IMR-90 (cell line): ENCODE measurements at regions not wholly inside any gene's neighbourhood (a gene's known extent, or its start where the extent isn't known, plus 50 kb on each side); places are given as distances from the start of the nearest gene placed in this dataset.

Experiments
- ATAC-seq: fragments of 200-7000 bp; cut with Tn5 transposase; 2 replicates; pipeline ENCODE4 v1.9.1; 2020; ENCODE audit warnings: low read depth, mild to moderate bottlenecking, moderate library complexity
- BruUV-seq: library from RNA; stranded (reverse); fragments of 400-500 nt; replicated peaks from 2 replicates; lab custom pipeline; 2021; lab: Mats Ljungman, UMichigan
- CTCF ChIA-PET: fragments of 300-600 bp; formaldehyde crosslinking; extraction: SDS; loops from one replicate; lab custom pipeline; 2021; ENCODE audit warnings: antibody characterized with exemption; lab: Yijun Ruan, JAX
- POLR2A ChIA-PET: fragments of 300-600 bp; sonication (Branson Sonifier 250); formaldehyde crosslinking; loops from one replicate; lab custom pipeline; 2022; ENCODE audit warnings: antibody characterized with exemption; ENCODE audit not compliant: unreplicated experiment; lab: Charles Lee
- DNase-seq: peaks from one replicate; pipeline ENCODE4 v3.0.0; 2013
- H2AFZ ChIP-seq: replicated peaks from 2 replicates; pipeline ENCODE3; 2013; ENCODE audit warnings: low read length, mild to moderate bottlenecking; ENCODE audit not compliant: poor library complexity
- H2AK5ac ChIP-seq: 2 replicates; pipeline ENCODE4 v1.6.1; 2013; ENCODE audit warnings: low read depth, low read length, inconsistent platforms
- H2AK9ac ChIP-seq: replicated peaks from 2 replicates; pipeline ENCODE3; 2013; ENCODE audit warnings: mild to moderate bottlenecking, low read depth, low read length, moderate library complexity; ENCODE audit not compliant: poor library complexity
- H2BK120ac ChIP-seq: 2 replicates; pipeline ENCODE4 v1.6.1; 2013; ENCODE audit warnings: low read depth, low read length, inconsistent platforms
- H2BK15ac ChIP-seq: 3 replicates; pipeline ENCODE4 v1.6.1; 2013; ENCODE audit warnings: low read depth, low read length, inconsistent platforms
- H2BK20ac ChIP-seq: 2 replicates; pipeline ENCODE4 v1.6.1; 2013; ENCODE audit warnings: low read depth, mild to moderate bottlenecking, inconsistent platforms, low read length, moderate library complexity
- H2BK5ac ChIP-seq: 2 replicates; pipeline ENCODE4 v1.6.1; 2013; ENCODE audit warnings: mild to moderate bottlenecking, low read depth, low read length, inconsistent platforms; ENCODE audit not compliant: poor library complexity, severe bottlenecking
- H3K14ac ChIP-seq: replicated peaks from 2 replicates; pipeline ENCODE4 v1.6.1; 2013; ENCODE audit warnings: low read depth, low read length, inconsistent platforms
- H3K18ac ChIP-seq: 2 replicates; pipeline ENCODE4 v1.6.1; 2013; ENCODE audit warnings: low read depth, low read length, control low read depth
- H3K23ac ChIP-seq: 2 replicates; pipeline ENCODE4 v1.6.1; 2013; ENCODE audit warnings: low read depth, low read length, inconsistent platforms
- H3K27ac ChIP-seq: 2 replicates; pipeline ENCODE4 v1.5.1; 2013; ENCODE audit warnings: mild to moderate bottlenecking, control low read depth, low read length; ENCODE audit not compliant: insufficient read depth
- H3K27me3 ChIP-seq: 2 replicates; pipeline ENCODE4 v1.6.1; 2013; ENCODE audit warnings: low read length; ENCODE audit not compliant: control insufficient read depth, insufficient read depth
- H3K36me3 ChIP-seq: 2 replicates; pipeline ENCODE4 v1.6.1; 2013; ENCODE audit warnings: low read length, mixed read lengths; ENCODE audit not compliant: control insufficient read depth, insufficient read depth
- H3K4ac ChIP-seq: 2 replicates; pipeline ENCODE4 v1.6.1; 2013; ENCODE audit warnings: low read depth, low read length, inconsistent platforms
- H3K4me1 ChIP-seq: 2 replicates; pipeline ENCODE4 v1.6.1; 2013; ENCODE audit warnings: low read length, mixed read lengths; ENCODE audit not compliant: control insufficient read depth, insufficient read depth
- H3K4me2 ChIP-seq: 2 replicates; pipeline ENCODE4 v1.6.1; 2013; ENCODE audit warnings: low read depth, mild to moderate bottlenecking, control low read depth, low read length, moderate library complexity
- H3K4me3 ChIP-seq: 2 replicates; pipeline ENCODE4 v1.5.1; 2013; ENCODE audit warnings: low read depth, mild to moderate bottlenecking, control low read depth, low read length, moderate library complexity; ENCODE audit not compliant: insufficient read depth
- H3K56ac ChIP-seq: 2 replicates; pipeline ENCODE4 v1.6.1; 2013; ENCODE audit warnings: low read length, inconsistent platforms; ENCODE audit not compliant: insufficient read depth; ENCODE audit errors: extremely low read depth
- H3K79me1 ChIP-seq, 2 experiments: 2 replicates each; pipeline ENCODE4 v1.6.1; 2013; ENCODE audit warnings: low read length in 2 of 2, inconsistent platforms in 1 of 2, low read depth in 1 of 2
- H3K9ac ChIP-seq: 2 replicates; pipeline ENCODE4 v1.6.1; 2013; ENCODE audit warnings: low read depth, low read length, control low read depth
- H3K9me1 ChIP-seq: 2 replicates; pipeline ENCODE4 v1.6.1; 2013; ENCODE audit warnings: low read length, inconsistent platforms; ENCODE audit not compliant: insufficient read depth
- H3K9me3 ChIP-seq: 2 replicates; pipeline ENCODE4 v1.6.1; 2013; ENCODE audit warnings: low read length; ENCODE audit not compliant: control insufficient read depth, insufficient read depth
- H4K20me1 ChIP-seq: 2 replicates; pipeline ENCODE4 v1.6.1; 2013; ENCODE audit warnings: low read length, inconsistent platforms; ENCODE audit not compliant: insufficient read depth
- H4K5ac ChIP-seq: 2 replicates; pipeline ENCODE4 v1.6.1; 2013; ENCODE audit warnings: mild to moderate bottlenecking, low read depth, low read length, control low read depth
- H4K8ac ChIP-seq, 2 experiments: 2 replicates each; pipeline ENCODE4 v1.6.1; 2013; ENCODE audit warnings: low read depth in 2 of 2, low read length in 2 of 2, control low read depth in 1 of 2, inconsistent platforms in 1 of 2
- H4K91ac ChIP-seq: 2 replicates; pipeline ENCODE4 v1.6.1; 2013; ENCODE audit warnings: low read depth, low read length, inconsistent platforms; ENCODE audit not compliant: insufficient read depth
- BHLHE40 ChIP-seq: fragments of 150-350 bp; IDR thresholded peaks from 2 replicates; pipeline ENCODE4 v1.6.1; 2016; ENCODE audit warnings: mild to moderate bottlenecking, low read depth, low read length
- CEBPB ChIP-seq: IDR thresholded peaks from 2 replicates; pipeline ENCODE4 v1.6.1; 2012; ENCODE audit warnings: low read depth, low read length, improper control_type of control experiment
- MAFK ChIP-seq: IDR thresholded peaks from 2 replicates; pipeline ENCODE4 v1.6.1; 2012; ENCODE audit warnings: low read depth, low read length, improper control_type of control experiment
- MAZ ChIP-seq: IDR thresholded peaks from 2 replicates; pipeline ENCODE4 v1.6.1; 2012; ENCODE audit warnings: low read depth, mild to moderate bottlenecking, low read length, improper control_type of control experiment, moderate library complexity, borderline replicate concordance
- SMC3 ChIP-seq: fragments of 150-350 bp; IDR thresholded peaks from 2 replicates; pipeline ENCODE4 v1.6.1; 2016; ENCODE audit warnings: low read depth, mild to moderate bottlenecking, antibody characterized with exemption, low read length, moderate library complexity
- WGBS, 2 experiments: methylation state at CpG; one replicate each; pipeline versions ENCODE4 v1.1.5 to v1.1.7; 2013; ENCODE audit warnings: missing lambda C conversion rate in 2 of 2; ENCODE audit not compliant: insufficient read length in 1 of 2; ENCODE audit errors: extremely low coverage in 2 of 2; 5-methylcytosine and 5-hydroxymethylcytosine counted together
- dilution Hi-C: fragments of 300-500 bp; cut with HindIII; formaldehyde crosslinking; loops from one replicate; pipeline ENCODE4 v1.14.3; 2018; ENCODE audit warnings: low sequenced_read_pairs; ENCODE audit not compliant: unreplicated experiment
- in situ Hi-C: fragments of 300-500 bp; cut with MboI; formaldehyde crosslinking; loops from 3 replicates; pipeline ENCODE4 v1.14.3; 2019; ENCODE audit warnings: low sequenced_read_pairs, inconsistent platforms, mixed read lengths
- intact Hi-C: fragments of 100-400 bp; cut with micrococcal nuclease; formaldehyde crosslinking; loops from 2 replicates; pipeline ENCODE4 v1.10.0; 2022
- TF ChIP-seq, protein P1 (sequence below): fragments of 150-350 bp; IDR thresholded peaks from 2 replicates; pipeline ENCODE4 v1.6.1; 2017; ENCODE audit warnings: mild to moderate bottlenecking, antibody characterized with exemption, low read length, low read depth
- TF ChIP-seq, protein P2 (sequence below): conservative IDR thresholded peaks from 2 replicates; pipeline ENCODE4 v1.5.1; 2012; ENCODE audit warnings: mild to moderate bottlenecking, low read depth, low read length, improper control_type of control experiment

DNA sequence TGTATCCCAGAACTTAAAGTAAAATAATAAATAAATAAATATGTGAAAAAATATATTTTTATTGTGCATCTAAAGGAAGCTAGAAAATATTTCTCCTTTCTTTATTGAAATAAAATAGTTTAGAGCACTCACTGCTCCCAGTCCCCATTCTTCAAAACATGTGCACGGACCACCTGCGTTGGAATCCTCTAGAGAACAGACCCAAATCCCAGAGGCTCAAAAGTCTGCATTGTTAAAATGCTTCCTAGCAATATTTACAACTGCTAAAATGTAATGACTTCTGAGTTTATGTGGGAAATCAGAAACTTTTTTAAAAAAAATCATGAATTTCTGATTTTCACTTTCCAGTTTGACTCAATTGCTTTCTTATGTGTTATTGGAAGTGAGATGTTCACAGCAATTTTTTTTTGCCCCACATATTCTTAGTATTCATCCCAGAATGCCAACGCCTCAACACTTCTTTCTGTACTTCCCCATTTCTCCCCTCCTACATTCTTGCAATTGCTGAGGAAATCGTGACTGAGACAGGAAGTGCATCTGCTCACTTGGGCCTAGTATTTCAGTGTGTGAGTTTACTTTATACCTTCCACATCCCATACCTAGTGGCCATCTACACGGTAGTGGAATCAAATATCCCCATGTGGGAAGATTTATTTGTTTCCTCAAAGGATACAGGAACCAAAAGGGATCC lies 116.0 kb upstream of the FLRT2 start:
- no peak overlapping the region for H3K9ac ChIP-seq
- CTCF ChIA-PET: interaction anchor here (0.8 kb wide), 2 partner anchors 10 to 100 kb away, joined by 3 to 4 read pairs; no protein-coding TSS in a partner anchor
- no peak for DNase-seq

More for the DNA sequence above, 116.0 kb upstream of the FLRT2 start:
- no peak overlapping the region; the same call in 1 of the 2 replicates for H3K18ac ChIP-seq
- H3K56ac ChIP-seq: no peak overlapping the region
- no peak overlapping the region for H3K27ac ChIP-seq
- no peak overlapping the region for H3K4ac ChIP-seq
- no peaks in the 10 kb centered on the region for H3K36me3 ChIP-seq
- H2BK20ac ChIP-seq: no peak overlapping the region
- H3K9me3 ChIP-seq: no peaks in the 10 kb centered on the region
- in situ Hi-C loops (no loop called here), intact Hi-C loops (no loop called here), dilution Hi-C loops (no loop called here)
- H2AFZ ChIP-seq: no peak overlapping the region
- no peak overlapping the region for H4K91ac ChIP-seq
- no peak overlapping the region for H3K4me2 ChIP-seq
- WGBS, 2 experiments: no CpG with 5 or more reads among the region's 5 CpGs
- H3K4me3 ChIP-seq: no peak overlapping the region
- H4K5ac ChIP-seq: no peak overlapping the region
- H2AK5ac ChIP-seq: no peak overlapping the region
- no peak for ATAC-seq
- TF ChIP-seq, protein P1, sequence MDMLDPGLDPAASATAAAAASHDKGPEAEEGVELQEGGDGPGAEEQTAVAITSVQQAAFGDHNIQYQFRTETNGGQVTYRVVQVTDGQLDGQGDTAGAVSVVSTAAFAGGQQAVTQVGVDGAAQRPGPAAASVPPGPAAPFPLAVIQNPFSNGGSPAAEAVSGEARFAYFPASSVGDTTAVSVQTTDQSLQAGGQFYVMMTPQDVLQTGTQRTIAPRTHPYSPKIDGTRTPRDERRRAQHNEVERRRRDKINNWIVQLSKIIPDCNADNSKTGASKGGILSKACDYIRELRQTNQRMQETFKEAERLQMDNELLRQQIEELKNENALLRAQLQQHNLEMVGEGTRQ: no peak
- TF ChIP-seq, protein P2, sequence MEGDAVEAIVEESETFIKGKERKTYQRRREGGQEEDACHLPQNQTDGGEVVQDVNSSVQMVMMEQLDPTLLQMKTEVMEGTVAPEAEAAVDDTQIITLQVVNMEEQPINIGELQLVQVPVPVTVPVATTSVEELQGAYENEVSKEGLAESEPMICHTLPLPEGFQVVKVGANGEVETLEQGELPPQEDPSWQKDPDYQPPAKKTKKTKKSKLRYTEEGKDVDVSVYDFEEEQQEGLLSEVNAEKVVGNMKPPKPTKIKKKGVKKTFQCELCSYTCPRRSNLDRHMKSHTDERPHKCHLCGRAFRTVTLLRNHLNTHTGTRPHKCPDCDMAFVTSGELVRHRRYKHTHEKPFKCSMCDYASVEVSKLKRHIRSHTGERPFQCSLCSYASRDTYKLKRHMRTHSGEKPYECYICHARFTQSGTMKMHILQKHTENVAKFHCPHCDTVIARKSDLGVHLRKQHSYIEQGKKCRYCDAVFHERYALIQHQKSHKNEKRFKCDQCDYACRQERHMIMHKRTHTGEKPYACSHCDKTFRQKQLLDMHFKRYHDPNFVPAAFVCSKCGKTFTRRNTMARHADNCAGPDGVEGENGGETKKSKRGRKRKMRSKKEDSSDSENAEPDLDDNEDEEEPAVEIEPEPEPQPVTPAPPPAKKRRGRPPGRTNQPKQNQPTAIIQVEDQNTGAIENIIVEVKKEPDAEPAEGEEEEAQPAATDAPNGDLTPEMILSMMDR: no peak
- TF ChIP-seq CEBPB: no peak
- TF ChIP-seq MAZ: no peak
- TF ChIP-seq MAFK: no peak
- TF ChIP-seq BHLHE40: no peak
- no peak for TF ChIP-seq SMC3
- peaks cover 5% of the 10 kb centered on the region; the same call in 1 of the 2 replicates for H3K9me1 ChIP-seq
- H3K27me3 ChIP-seq: no peaks in the 10 kb centered on the region
- 0 out of 2 replicates have a peak, but pooled peaks cover 2% of the 10 kb centered on the region for H3K4me1 ChIP-seq
- H3K14ac ChIP-seq: no peak overlapping the region
- H4K8ac ChIP-seq: no peak overlapping the region
- H2AK9ac ChIP-seq: no peak overlapping the region
- H2BK120ac ChIP-seq: peak overlapping the region; percentile 16; the same call in 1 of the 2 replicates
- H3K23ac ChIP-seq: no peak overlapping the region
- POLR2A ChIA-PET: no interaction called here
- no peaks in the 10 kb centered on the region for H4K20me1 ChIP-seq
- H2BK5ac ChIP-seq: no peak overlapping the region
- no peak overlapping the region for H2BK15ac ChIP-seq
- no peaks in the 10 kb centered on the region for H3K79me1 ChIP-seq
- no TSS peak for BruUV-seq
